NOMO-1 treated with DMSO at 0.1 percent for 48 hours (cell line): ENCODE measurements at regions not wholly inside any gene's neighbourhood (a gene's known extent, or its start where the extent isn't known, plus 50 kb on each side); places are given as distances from the start of the nearest gene placed in this dataset.

ENCODE experiments used
- DNase-seq: peaks from one replicate; lab custom pipeline; 2025; ENCODE audit not compliant: unreplicated experiment; lab: John Stamatoyannopoulos, UW

DNA sequence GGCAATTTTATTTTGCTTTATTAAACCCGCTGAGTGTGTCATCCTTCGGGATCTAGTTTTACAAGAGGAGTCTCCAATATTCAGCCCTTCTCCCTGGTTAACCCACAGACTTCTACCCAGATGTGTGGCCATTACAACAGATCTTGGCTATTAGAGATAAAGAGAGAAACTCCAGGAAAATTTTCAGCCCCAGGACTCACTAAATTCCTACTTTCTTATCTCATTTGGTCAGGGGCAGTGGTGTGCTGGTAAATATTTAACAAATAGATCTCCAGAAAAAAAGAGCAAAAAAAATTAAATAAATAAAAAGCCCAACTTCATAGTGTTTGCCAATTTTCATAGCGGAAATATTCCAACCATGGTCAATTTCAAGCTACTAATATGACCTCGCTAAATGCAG, 168.4 kb downstream of the RND3 start:
- no peak for DNase-seq

DNA sequence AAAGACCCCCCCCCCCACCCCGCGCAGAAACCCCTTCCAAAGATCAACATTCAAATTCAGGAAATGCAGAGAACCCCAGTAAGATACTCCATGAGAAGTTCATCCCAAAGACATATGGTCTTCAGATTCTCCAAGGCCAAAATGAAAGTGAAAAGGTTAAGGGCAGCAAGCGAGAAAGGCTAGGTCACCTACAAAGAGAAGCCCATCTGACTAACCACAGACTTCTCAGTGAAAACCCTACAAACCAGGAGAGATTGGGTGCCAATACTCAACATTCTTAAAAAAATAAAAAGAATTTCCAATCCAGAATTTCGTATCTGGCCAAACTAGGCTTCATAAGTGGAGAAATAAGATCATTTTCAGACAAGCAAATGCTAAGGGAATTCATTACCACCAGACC, 175.2 kb downstream of the RND3 start:
- DNase-seq: no peak

DNA sequence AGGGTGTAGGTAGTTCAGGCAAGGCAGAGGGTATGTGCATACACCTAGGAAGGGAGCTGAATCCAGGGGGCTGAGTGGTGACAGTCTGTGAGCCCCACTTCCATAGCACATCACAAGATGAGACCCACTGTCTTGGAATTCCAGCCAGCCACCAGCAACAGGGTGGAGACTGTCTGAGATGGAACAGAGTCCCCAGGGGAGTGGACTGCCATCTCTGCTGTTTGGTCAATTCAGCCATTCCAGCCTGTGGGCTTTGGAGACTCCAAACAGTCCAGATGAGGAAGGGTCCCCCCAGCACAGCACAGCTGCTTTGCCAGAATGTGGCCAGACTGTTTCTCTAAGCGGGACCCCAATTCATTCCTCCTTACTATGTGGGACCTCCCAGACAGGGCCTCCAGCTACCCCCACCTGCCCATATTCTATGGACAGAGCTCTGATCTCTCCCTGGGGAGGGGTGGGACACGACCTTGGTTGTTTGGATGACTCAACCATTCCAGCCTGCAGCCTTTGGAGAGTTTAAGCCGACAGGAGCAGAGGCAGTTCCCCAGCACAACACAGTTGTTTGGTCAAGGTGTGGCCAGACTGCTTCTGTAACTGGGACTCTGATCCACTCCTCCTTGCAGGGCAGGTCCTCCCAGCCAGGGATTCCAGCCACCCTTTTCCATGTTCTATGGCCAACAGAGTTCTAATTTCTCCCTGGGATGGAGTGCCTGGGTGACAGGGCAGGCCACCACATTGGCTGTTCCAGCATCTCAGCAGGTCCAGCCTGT, 178.0 kb downstream of the RND3 start:
- no peak for DNase-seq

DNA sequence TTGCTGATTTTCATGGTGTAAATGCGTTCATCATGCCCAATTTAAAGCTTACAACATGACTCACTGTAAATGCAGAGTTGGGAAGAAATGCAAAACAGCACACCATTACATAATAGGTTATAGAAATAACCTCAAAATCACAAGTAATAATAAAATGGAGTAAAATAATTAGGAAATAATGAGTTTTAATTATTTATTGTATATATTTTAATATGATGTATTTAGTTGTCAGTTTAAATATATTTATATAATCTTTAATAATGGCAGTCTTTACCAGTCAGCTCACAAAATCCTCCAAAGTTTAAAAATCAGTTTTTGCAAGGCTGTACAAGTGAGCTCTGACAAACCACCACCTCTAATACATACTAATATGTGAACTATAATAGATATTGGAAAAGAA, 180.2 kb downstream of the RND3 start:
- no peak for DNase-seq

DNA sequence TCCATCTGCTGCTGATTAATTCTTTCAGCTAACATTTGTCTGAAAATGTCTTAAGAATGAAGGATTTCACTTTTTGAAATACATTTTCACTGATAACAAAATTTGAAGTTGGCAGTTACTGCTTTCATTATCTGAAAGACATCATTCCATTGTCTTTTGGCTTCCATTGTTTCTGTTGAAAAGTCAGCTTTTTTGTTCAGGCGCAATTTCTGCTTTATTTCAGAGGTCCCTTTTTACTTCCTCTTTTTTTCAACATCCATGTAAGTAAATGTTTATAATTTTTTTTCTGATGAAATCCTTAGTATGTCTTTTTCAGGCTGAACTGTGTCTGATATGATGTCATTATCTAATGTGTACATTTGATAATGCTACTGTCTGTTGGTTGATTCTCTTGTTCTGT, 184.2 kb downstream of the RND3 start:
- peak; percentile 47 for DNase-seq

DNA sequence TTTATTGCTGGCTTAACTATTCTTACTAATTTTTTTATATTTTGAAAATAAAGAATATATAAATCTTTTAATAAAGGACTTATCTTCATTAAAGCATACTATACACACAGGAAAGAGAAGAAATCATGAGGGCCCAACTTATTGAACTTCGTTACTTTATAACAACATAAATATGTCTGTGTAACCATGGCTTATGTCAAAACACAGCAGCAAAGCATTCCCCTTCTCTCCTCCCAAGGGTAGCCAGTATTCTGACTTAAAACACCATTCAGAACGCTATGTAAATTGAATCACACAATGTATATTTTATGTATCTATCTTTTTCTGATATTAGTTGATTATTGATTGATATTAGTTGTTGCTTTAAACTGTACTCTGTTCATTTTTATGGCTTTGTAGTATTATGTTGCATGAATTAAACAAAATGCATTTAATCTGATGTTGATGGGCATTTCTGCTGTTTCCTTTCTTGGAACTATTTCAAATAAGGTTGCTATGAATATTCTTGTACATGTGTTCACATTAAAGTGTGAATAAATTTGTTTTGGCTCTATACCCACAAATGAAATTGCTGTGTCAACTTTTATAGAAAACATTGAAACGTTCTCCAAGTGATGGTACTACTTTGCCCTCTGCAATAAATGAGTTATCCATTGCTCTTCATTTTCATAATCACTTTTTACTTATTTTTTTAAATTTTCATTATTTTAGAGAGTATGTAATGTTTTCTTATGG, 188.7 kb downstream of the RND3 start:
- DNase-seq: no peak

DNA sequence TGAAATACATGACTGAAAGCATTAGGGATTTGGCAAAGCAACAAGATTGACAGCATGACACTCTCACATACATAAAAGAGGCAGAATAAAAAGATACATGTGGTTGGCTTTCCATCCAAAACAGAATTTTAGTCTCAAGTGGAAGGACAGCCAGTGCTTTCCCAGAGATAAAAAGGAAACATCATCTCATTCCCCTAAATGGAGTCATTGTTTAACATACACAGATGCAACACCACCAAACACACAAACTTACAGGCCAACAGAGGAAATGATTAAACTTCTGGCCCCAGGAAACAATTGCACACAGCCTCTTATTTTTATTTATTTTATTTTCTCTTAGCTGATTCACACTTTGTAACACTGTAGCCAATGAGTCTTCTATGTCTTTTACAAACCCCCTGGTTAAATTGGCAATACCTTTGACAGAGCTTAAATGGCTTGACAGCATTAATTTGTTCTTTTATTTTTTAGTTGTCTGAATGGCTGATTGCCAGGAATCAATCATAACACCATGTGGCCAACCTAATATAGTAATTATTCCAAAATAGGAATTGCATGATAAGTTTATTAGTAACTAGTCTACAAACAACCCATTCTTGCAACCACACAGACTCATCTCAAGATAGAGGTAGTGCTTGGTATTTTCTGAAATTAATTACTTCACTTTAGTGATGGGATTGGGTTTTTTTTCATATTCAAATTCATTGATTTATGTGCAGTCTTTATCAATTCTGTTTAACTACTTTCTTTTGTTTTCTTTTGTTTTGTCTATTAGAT, 190.5 kb downstream of the RND3 start:
- DNase-seq: no peak

DNA sequence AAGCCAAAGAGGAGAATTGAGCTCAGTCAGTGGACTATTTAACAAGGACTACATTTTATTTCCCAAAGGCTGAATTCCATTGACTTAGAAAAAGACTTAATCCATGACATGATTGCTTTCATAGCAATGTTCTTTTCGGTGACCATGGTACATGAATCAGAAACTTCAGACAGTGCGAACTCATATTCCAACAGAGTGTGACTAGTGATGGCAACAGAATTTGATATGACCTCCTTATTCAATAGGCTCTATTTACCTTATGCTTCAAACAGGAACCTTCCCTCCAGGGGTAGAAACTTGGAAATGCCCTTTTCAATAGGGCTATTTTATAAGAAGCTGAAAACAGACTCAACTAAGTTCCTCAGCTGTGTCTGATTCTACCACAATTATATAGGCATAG, 191.9 kb downstream of the RND3 start:
- no peak for DNase-seq

DNA sequence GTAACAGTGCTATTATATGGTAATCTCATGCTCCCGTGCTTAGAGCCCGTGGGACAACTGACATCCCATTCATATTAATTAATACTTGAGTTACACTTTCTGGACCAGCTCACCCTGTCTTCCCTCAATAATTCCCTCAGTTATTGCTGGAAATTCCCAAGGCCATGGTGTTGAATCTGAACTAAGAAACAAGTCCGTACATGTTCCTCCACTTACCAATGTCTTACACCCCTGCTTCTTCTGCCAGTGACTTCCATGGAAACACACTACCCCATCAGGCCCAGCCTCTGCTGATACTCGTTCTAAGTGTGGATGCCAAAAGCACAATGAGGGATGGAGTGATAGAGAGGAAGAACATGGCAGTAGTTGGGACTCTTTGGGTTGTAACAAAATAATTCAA, 193.7 kb downstream of the RND3 start:
- DNase-seq: no peak

DNA sequence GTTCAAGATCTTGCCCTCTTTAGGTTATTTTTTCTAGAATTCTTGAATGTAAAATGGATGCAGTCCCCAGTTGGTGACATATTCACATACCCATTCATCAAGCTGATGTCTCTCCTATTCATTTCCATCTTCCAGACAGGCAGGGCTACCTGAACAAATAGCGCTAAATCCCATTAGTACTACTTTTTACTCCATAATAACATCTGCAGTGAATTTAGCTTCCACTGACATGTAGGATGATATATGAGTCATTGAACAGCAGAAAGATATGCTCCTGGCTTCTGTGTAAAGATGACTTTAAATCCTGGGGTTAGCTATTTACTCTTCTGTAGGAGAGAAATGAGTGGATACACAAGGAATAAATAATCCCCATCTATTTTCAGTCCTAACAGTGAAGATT, 194.7 kb downstream of the RND3 start:
- no peak for DNase-seq

DNA sequence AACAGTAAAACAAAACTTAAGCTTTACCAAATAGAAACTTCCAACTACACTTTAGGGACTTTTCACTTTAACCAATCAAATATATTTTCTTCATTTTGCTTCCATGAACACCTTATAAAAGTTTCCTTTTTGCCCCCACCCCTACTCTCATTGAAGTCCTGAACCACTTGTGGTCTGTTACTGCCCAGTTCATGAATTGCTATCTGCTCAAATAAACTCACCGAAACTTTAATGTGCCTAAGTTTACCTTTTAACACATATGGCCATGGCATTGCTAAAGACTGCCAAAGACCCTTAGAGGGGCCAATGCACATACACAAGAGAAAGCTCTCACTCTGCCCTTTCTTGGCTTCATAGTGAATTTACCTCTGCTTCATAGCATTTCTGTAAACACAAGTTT, 195.3 kb downstream of the RND3 start:
- no peak for DNase-seq

DNA sequence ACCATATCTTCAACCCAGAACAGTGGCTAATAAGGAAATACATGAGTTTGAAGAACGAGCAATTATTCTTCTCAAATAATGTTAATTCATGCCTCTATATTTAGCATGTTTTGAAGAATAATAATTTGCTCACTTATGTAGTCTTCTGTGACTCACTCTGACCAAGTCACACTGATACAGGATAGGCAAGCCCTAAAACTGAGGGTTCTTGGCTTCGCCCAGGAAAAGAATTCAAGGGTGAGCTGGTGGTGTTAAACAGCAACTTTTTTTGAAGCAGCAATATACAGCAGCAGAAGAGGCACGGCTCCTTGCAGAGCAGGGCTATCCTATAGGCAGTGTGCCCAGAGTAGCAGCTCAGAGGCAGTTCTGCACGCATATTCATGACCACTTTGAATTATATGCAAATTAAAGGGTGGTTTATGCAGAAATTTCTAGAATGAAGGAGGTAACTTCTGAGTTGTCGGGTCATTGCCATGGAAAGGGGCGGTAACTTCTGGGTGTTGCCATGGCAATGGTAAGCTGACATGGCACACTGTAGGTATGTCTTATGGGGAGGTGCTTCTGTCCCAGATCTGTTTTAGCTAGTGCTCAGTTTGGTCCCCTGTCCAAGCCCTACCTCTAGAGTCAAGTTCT, 200.6 kb downstream of the RND3 start:
- DNase-seq: no peak

DNA sequence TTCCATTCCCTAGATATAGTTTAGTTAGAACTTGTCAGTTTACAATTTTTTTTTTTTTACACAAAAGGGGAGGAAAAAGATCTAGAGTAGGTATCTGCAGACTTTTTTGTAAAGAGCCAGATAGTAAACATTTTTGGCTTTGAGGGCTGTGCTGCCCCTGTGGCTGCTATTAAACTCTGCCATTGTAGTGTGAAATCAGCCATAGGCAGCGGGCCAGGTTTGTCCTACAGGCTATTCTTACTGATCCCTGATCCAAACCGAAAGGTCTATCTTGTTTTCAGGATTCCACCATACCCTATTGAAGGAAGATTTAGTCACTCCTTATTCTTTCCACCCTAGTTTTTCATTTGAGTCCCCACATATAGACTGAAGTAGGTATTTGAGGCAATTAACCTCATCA, 203.4 kb downstream of the RND3 start:
- no peak for DNase-seq

DNA sequence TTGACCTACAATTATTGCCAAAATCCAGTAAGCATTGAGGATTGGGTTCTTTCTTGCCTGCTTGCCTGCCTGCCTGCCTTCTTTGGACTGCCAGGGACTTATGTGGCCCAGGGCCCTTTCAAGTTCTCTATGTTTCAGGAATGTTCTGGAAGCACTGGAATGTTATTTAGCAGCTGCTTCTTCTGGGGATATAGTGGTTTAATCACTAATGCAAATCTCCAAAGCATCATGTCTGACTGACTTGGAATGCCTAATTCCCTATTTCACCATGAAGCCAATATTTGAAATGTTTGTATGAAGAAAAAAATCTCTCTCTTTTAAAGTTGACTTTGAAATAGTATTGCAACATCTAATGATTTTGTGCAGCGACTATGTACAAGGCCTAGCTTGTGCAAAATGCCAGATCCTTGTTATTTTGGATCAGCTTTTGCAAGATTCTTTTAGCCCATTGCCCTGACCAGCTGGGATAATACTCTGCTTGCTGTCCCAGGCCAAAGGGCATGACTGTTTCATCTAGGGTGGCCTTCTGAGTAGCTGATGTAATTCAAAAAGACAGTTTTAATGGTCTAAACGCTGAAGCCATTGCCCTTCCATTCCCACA, 204.6 kb downstream of the RND3 start:
- no peak for DNase-seq

DNA sequence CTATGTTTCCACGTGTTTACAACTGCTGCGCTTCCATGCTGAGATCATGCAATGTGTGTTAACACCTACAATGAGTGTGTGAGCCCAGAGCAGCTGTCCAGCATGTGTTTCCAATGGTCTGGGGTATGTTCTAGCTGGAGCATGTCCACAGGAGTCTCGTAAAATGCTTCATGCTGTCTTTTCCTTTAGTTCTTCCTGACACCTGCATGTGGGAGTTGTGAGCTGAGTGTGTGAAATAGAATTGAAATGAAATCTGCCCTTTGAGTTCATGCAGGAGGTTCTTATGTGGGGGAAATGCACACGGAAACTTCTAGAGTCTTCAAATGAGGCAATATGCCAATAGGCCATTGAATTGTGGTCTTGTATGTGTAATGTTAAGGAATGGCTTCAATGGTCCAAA, 205.1 kb downstream of the RND3 start:
- DNase-seq: no peak

DNA sequence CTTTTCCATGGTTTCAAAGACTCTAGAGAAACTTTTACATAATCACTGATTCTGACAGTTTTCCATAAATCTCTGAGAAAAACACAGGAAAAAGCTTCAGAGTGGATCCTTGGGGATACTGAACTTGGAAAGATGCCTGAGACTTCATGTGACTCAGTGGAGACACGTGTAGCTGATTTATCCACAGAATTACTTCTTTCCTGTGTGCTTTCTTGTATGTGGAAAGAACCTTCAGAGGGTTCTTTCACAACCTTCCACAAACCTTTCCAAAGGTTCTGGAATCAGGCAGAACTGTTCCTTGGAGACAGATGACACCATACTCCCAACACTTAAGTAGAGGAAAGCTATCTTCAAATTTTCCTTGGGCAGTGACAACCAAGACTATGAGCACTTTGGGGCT, 207.2 kb downstream of the RND3 start:
- no peak for DNase-seq

DNA sequence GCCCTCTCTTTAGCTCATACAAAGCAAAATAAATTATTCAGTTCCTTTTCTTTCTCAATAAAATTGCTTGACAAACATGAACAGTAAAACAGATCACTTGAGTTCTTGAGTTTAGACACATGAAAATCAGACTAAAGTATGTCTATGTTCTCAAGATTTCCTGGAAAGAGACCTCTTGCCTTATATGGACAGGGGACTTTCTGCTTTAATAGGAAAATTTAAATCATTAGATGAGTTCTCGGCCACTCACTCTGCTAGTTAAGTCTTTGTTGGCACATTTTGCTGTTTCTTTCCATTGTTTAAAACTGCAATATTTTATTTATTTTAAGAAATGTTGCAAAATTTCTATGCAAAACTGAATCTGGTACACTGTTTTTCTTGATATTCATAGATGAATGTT, 207.8 kb downstream of the RND3 start:
- no peak for DNase-seq

DNA sequence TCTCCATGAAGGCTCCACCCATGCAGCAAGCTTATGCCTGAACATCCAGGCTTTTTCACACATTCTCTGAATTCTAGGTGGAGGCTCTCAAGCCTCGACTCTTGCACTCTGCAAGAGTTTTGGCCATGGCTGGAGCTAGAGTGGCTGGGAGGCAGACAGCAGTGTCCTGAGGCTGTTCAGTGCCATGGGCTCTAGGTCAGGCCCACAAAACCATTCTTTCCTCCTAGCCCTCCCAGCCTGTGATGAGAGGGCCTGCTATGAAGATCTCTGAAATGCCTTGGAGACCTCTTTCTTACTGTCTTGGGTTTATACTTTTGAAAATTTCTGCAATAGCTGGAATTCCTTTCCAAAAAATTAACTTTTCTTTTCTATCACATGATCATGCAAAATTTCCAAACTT, 210.7 kb downstream of the RND3 start:
- DNase-seq: no peak

DNA sequence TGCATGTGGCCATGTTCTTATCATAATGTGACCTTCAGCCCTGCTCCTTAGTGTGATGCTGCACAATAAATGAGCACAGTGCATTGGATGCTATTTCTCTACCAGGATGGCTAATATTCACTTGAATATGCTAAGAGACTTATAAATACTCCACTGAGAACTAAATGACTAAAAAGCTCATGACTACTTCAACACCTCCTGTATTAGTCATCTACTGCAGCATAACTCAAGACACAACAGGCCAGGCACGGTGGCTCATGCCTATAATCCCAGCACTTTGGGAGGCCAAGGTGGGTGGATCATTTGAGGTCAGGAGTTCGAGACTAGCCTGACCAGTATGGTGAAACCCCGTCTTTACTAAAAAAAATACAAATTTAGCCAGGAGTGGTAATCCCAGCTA, 213.4 kb downstream of the RND3 start:
- DNase-seq: no peak

DNA sequence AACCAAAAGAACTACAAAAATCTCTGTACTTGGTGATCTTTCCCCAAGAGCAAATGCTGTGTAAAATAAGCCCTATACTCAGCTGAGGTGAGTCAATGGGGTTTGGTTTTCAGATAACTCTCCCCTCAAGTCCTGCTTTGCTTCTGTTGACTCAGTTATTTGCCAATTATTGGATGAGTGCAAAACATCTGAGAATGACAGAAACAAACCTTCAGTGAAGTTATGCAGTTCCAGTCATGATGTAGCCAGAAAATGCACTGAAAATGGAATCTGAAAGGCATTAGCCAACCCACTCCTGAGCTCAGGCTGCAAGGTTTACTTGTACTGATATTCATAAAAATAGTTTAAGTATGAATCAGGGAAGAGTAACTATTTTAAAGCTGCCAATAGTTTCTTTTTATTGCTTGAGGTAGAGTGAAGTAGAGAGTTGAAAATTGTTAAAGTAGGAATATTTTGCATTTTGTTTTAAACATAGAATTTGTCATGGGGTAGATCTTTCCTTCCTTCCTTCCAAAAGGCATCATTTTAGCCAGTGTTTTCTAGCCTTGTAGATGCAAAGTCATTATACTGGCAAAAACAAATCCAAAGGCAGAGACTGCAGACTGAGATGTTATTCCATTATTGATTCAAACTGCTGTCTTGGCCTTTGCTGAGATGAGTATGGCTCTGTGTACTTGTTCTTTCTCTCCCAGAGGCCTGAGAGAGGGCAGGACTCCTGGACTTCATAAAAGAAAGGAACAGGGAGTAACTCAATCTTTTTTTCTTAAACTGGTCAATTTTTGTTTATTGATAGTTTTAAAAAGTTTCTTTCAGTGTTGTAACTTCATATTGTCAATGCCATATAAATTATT, 215.3 kb downstream of the RND3 start:
- DNase-seq: no peak
